ENCODE measurements at regions not wholly inside any gene's neighbourhood (a gene's known extent, or its start where the extent isn't known, plus 50 kb on each side); places are given as distances from the start of the nearest gene placed in this dataset.

DNA sequence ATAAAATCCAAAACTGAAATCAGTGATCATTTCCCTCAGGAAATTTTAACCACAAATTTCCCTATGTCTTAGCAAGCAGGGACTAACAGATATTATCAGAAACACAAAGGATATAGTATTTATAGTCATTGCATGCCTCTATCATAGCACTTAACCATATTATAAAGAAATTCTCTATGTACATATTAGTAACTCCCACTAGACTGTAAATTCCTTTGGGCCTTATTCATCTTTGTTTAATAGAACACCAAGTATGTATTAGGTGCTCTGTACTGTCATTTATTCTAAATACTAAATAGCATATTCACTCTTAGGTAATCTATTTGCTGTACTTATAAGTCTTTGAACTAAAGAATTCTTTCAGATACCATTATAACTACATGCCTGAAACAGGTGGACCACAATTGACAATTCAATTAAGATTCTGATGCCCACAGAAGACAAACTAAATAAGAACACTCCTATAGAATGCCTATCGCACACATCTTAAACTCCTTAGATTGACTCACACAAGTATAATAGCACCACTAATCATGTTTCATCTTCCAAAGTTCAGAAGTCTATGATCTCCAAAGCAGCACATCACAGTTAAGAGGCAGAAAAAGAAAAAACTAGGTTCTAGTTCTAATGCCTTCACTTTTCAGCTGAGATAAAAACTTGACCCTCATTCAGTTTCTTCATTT is 134.1 kb downstream of the FSCB start:
- TF ChIP-seq CTCF (CRISPR knock-in tag; IDR thresholded peaks at IDR 0.05), result no peak
- TF ChIP-seq ZNF724P (CRISPR knock-in tag; IDR thresholded peaks at IDR 0.05; ENCODE audit: borderline replicate concordance), result no peak
- no peak for TF ChIP-seq NFIC (IDR thresholded peaks at IDR 0.05; ENCODE audit: low read length)
- TF ChIP-seq YY1 (IDR thresholded peaks at IDR 0.05; ENCODE audit: insufficient read depth, insufficient replicate concordance, low read depth, low read length), result no peak
- TF ChIP-seq DR1 (CRISPR knock-in tag; IDR thresholded peaks at IDR 0.05), result no peak
- TF ChIP-seq SMAD9 (CRISPR knock-in tag; IDR thresholded peaks at IDR 0.05), result no peak
- TF ChIP-seq ZNF629 (CRISPR knock-in tag; conservative IDR thresholded peaks at IDR 0.05), result no peak
- no peak for TF ChIP-seq ZNF292 (CRISPR knock-in tag; IDR thresholded peaks at IDR 0.05; ENCODE audit: borderline replicate concordance, low read depth)
- TF ChIP-seq ZNF569 (CRISPR knock-in tag; IDR thresholded peaks at IDR 0.05; ENCODE audit: borderline replicate concordance), result no peak
